B cell (primary cell): ENCODE measurements at regions not wholly inside any gene's neighbourhood (a gene's known extent, or its start where the extent isn't known, plus 50 kb on each side); places are given as distances from the start of the nearest gene placed in this dataset.

Source experiments
- ATAC-seq: fragments of 200-7000 bp; cut with Tn5 transposase; one replicate; pipeline ENCODE4 v1.10.0; 2021; ENCODE audit warnings: low read depth, mild to moderate bottlenecking, moderate number of reproducible peaks, moderate library complexity
- CTCF ChIA-PET: fragments of 350-600 bp; sonication (Branson Sonifier 250); formaldehyde crosslinking; loops from one replicate; lab custom pipeline; 2021; ENCODE audit warnings: antibody characterized with exemption, inconsistent platforms; lab: Charles Lee
- POLR2A ChIA-PET: fragments of 350-600 bp; sonication (Branson Sonifier 250); formaldehyde crosslinking; loops from one replicate; lab custom pipeline; 2021; ENCODE audit warnings: antibody characterized with exemption; lab: Charles Lee
- DNase-seq: peaks from one replicate; pipeline ENCODE4 v3.0.0; 2013
- H2AFZ ChIP-seq: 2 replicates; pipeline ENCODE4 v1.6.1; 2012; ENCODE audit warnings: mild to moderate bottlenecking, low read depth, low read length; ENCODE audit not compliant: insufficient read depth, poor library complexity, severe bottlenecking
- H3K27ac ChIP-seq, 2 donors: 1 replicate in 1 of 2; 2 replicates in 1 of 2; pipeline ENCODE4 v1.5.1; 2012 to 2013; ENCODE audit warnings: low read length in 2 of 2, mild to moderate bottlenecking in 2 of 2, moderate library complexity in 1 of 2
- H3K27me3 ChIP-seq, 4 experiments: fragments of 200-600 bp in 1 of 4; sonication (generic) in 1 of 4; replicated peaks in 1 of 4; 1 replicate in 2 of 4; 2 replicates in 2 of 4; pipeline versions ENCODE4 v1.6.1 to v1.7.0; 2013 to 2016; ENCODE audit warnings: low read length in 3 of 4, mild to moderate bottlenecking in 2 of 4, mixed read lengths in 1 of 4, moderate library complexity in 1 of 4; ENCODE audit not compliant: insufficient read depth in 4 of 4, control insufficient read depth in 3 of 4; ENCODE audit errors: control extremely low read depth in 1 of 4
- H3K36me3 ChIP-seq, 2 experiments: replicated peaks in 1 of 2; 1 replicate in 1 of 2; 2 replicates in 1 of 2; pipeline versions ENCODE4 v1.6.1 to v1.7.1; 2013; ENCODE audit warnings: low read length in 1 of 2; ENCODE audit not compliant: insufficient read depth in 2 of 2, control insufficient read depth in 1 of 2; ENCODE audit errors: control extremely low read depth in 1 of 2, extremely low read depth in 1 of 2
- H3K4me1 ChIP-seq, 2 donors: fragments of 200-600 bp in 1 of 2; sonication (generic) in 1 of 2; 1 replicate in 1 of 2; 2 replicates in 1 of 2; pipeline versions ENCODE4 v1.5.1 to v1.6.1; 2013 to 2017; ENCODE audit warnings: low read length in 2 of 2; ENCODE audit not compliant: control insufficient read depth in 2 of 2, insufficient read depth in 2 of 2
- H3K4me2 ChIP-seq: replicated peaks from 2 replicates; pipeline ENCODE3; 2012; ENCODE audit warnings: mild to moderate bottlenecking, low read depth, low read length; ENCODE audit not compliant: poor library complexity, severe bottlenecking
- H3K4me3 ChIP-seq, 5 experiments: fragments of 200-600 bp in 1 of 5; sonication (generic) in 1 of 5; 1 replicate in 3 of 5; 2 replicates in 2 of 5; pipeline versions ENCODE4 v1.5.1 to v1.7.0; 2011 to 2016; ENCODE audit warnings: low read length in 4 of 5, mild to moderate bottlenecking in 4 of 5, low read depth in 2 of 5, control low read depth in 1 of 5, moderate library complexity in 1 of 5; ENCODE audit not compliant: insufficient read depth in 1 of 5; ENCODE audit errors: control extremely low read depth in 1 of 5, extremely low read depth in 1 of 5
- H3K79me2 ChIP-seq: fragments of 200-600 bp; sonication (generic); one replicate; pipeline ENCODE4 v1.6.0; 2016; ENCODE audit warnings: low read length; ENCODE audit not compliant: control insufficient read depth, insufficient read depth
- H3K9ac ChIP-seq: fragments of 200-600 bp; sonication (generic); 2 replicates; pipeline ENCODE4 v1.6.1; 2017; ENCODE audit warnings: mild to moderate bottlenecking, low read length, moderate library complexity
- H3K9me3 ChIP-seq, 3 donors: one replicate each; pipeline versions ENCODE4 v1.6.1 to v1.7.1; 2013; ENCODE audit warnings: low read length in 2 of 3; ENCODE audit not compliant: control insufficient read depth in 2 of 3, insufficient read depth in 1 of 3; ENCODE audit errors: control extremely low read depth in 1 of 3
- H4K20me1 ChIP-seq: 2 replicates; pipeline ENCODE4 v1.6.0; 2012; ENCODE audit warnings: mild to moderate bottlenecking, low read length; ENCODE audit not compliant: insufficient read depth, control insufficient read depth, poor library complexity, severe bottlenecking
- H3K27ac Mint-ChIP-seq: one replicate; pipeline ENCODE4 v1.8.0; 2021; ENCODE audit warnings: mixed read lengths
- H3K27me3 Mint-ChIP-seq: one replicate; pipeline ENCODE4 v1.8.0; 2021; ENCODE audit warnings: mixed read lengths
- H3K4me1 Mint-ChIP-seq: one replicate; pipeline ENCODE4 v1.8.0; 2021; ENCODE audit warnings: mixed read lengths
- H3K4me3 Mint-ChIP-seq: one replicate; pipeline ENCODE4 v1.8.0; 2021; ENCODE audit warnings: mixed read lengths
- H3K9me3 Mint-ChIP-seq: one replicate; pipeline ENCODE4 v1.8.0; 2022; ENCODE audit warnings: mixed read lengths; ENCODE audit not compliant: insufficient read depth
- CTCF ChIP-seq: fragments of 200-600 bp; IDR thresholded peaks from one replicate; pipeline ENCODE4 v1.8.0; 2022; ENCODE audit warnings: antibody characterized with exemption, mild to moderate bottlenecking
- EZH2 ChIP-seq: IDR thresholded peaks from 2 replicates; pipeline ENCODE4 v1.6.1; 2012; ENCODE audit warnings: borderline replicate concordance, low read depth, mild to moderate bottlenecking, moderate library complexity, low read length; ENCODE audit not compliant: insufficient read depth, poor library complexity, severe bottlenecking
- WGBS: methylation state at CpG from one replicate; pipeline ENCODE4 v1.1.5; 2013; ENCODE audit warnings: missing lambda C conversion rate; ENCODE audit not compliant: insufficient coverage; 5-methylcytosine and 5-hydroxymethylcytosine counted together
- intact Hi-C: fragments of 100-400 bp; cut with micrococcal nuclease; formaldehyde crosslinking; loops from one replicate; pipeline ENCODE4 v1.10.0; 2022

DNA sequence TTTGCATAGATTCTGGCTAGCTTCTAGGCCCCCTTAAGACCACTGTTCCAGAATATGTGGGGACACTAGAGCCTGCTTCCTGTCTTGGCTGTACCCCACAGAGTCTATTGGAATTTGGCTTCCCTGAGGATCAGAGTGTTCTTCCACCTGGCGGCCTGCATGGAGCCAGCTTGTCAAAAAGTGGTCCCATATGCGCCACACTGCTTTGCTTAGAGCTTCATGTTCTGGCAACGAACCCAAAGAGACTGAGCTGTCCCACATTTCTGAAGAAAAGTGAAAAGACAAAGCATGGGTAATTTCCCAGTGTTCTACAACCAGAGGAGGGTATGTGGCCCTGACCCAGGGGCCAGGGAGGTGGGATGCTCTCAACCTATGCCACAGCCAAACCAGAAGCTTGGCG is 52.7 kb upstream of the FZD7 start:
- TF ChIP-seq EZH2 = no peak
- TF ChIP-seq CTCF = no peak
- H3K27ac ChIP-seq = no peak overlapping the region
- peaks cover 0 to 4% (median 2%) of the 10 kb centered on the region in 4 experiments for H3K27me3 ChIP-seq
- no peaks in the 10 kb centered on the region for H3K79me2 ChIP-seq
- ATAC-seq (no peak), DNase-seq (no peak)
- no peak overlapping the region for H3K9ac ChIP-seq
- intact Hi-C loops = no loop called here
- no peak overlapping the region for H3K4me2 ChIP-seq
- no peak overlapping the region for H3K4me3 ChIP-seq
- 94% methylated on average over 4 of the region's 4 CpGs for WGBS
- H3K4me1 ChIP-seq = no peaks in the 10 kb centered on the region
- H3K27ac Mint-ChIP-seq = no peak overlapping the region
- no peak overlapping the region for H2AFZ ChIP-seq
- no peaks in the 10 kb centered on the region for H4K20me1 ChIP-seq
- H3K4me3 Mint-ChIP-seq = no peak overlapping the region
- no peaks in the 10 kb centered on the region for H3K4me1 Mint-ChIP-seq
- H3K9me3 Mint-ChIP-seq = no peaks in the 10 kb centered on the region
- no peaks in the 10 kb centered on the region for H3K36me3 ChIP-seq
- ChIA-PET POLR2A (no interaction called here), CTCF (interaction anchor here (0.6 kb wide), 1 partner anchor 197 kb away, joined by 3 read pairs; no protein-coding TSS in a partner anchor)
- peaks cover 27% of the 10 kb centered on the region for H3K27me3 Mint-ChIP-seq
- no peaks in the 10 kb centered on the region for H3K9me3 ChIP-seq

GRCh38 chr2:201983174-201983573 is 50.5 kb upstream of the FZD7 start:
- Mint-ChIP-seq H3K4me3 (no peak overlapping the region), H3K27ac (no peak overlapping the region), H3K4me1 (no peaks in the 10 kb centered on the region), H3K27me3 (peaks cover 19% of the 10 kb centered on the region), H3K9me3 (no peaks in the 10 kb centered on the region)
- TF ChIP-seq EZH2 (no peak), CTCF (no peak)
- Histone ChIP-seq H3K27me3 (peaks cover 0 to under 1% (median 0%) of the 10 kb centered on the region in 4 experiments), H3K9me3 (no peaks in the 10 kb centered on the region), H3K4me2 (no peak overlapping the region), H3K4me1 (no peaks in the 10 kb centered on the region), H3K4me3 (no peak overlapping the region), H3K36me3 (no peaks in the 10 kb centered on the region), H4K20me1 (no peaks in the 10 kb centered on the region), H3K79me2 (no peaks in the 10 kb centered on the region), H3K27ac (no peak overlapping the region), H3K9ac (no peak overlapping the region), H2AFZ (no peak overlapping the region)
- DNase-seq = no peak
- POLR2A ChIA-PET = no interaction called here
- intact Hi-C loops = no loop called here
- no peak for ATAC-seq
- WGBS = 80% methylated on average over 1 of the region's 2 CpGs
- CTCF ChIA-PET = no interaction called here
